H1 (cell line): ENCODE measurements at regions not wholly inside any gene's neighbourhood (a gene's known extent, or its start where the extent isn't known, plus 50 kb on each side); places are given as distances from the start of the nearest gene placed in this dataset.

Source experiments
- ASH2L ChIP-seq: fragments of 200-600, 300-600 bp; sonication (generic); IDR thresholded peaks from one replicate; pipeline ENCODE4 v1.7.1; 2017; ENCODE audit warnings: low read length
- CBX5 ChIP-seq: fragments of 300-800, 300-1000 bp; sonication (generic); IDR thresholded peaks from 2 replicates; pipeline ENCODE4 v1.7.1; 2016; ENCODE audit warnings: antibody characterized with exemption, low read length, low read depth
- CEBPB ChIP-seq: IDR thresholded peaks from 2 replicates; pipeline ENCODE4 v1.6.1; 2012; ENCODE audit warnings: low read depth, low read length
- RFX5 ChIP-seq: IDR thresholded peaks from 2 replicates; pipeline ENCODE4 v1.6.1; 2011; ENCODE audit warnings: low read depth, low read length, improper control_type of control experiment, borderline replicate concordance
- SUZ12 ChIP-seq: fragments of 200-600 bp; sonication (generic); IDR thresholded peaks from 2 replicates; pipeline ENCODE4 v1.6.1; 2012; ENCODE audit warnings: mild to moderate bottlenecking, inconsistent platforms, low read length, moderate library complexity, mixed read lengths
- TAF7 ChIP-seq: optimal IDR thresholded peaks from 2 replicates; pipeline ENCODE3; 2011; ENCODE audit warnings: low read depth, mild to moderate bottlenecking, inconsistent platforms, low read length, moderate library complexity, borderline replicate concordance

DNA sequence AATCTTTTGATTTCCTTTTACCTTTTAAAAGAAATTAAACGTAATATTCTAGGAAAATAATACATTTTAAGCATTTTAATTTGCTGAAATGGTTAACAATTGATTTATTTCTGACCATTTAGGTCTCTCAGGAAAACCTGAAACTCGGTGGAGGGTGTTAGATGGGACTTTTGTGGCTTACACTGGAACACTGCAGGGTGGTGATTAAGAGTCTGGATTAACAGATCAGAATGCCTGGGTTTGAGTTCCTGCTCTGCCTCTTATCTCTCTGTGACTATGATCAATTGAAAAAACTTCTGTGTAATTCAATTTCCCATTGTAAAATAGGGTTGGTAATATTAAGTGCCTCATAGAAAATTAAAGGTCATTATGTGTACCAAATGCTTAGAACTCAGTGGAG is 168.7 kb downstream of the UBE2E3 start (continued):
- no peak for TF ChIP-seq CEBPB
- no peak for TF ChIP-seq SUZ12
- TF ChIP-seq RFX5, result no peak
- no peak for TF ChIP-seq TAF7
- TF ChIP-seq CBX5, result no peak
- no peak for TF ChIP-seq ASH2L
